ENCODE measurements at regions not wholly inside any gene's neighbourhood (a gene's known extent, or its start where the extent isn't known, plus 50 kb on each side); places are given as distances from the start of the nearest gene placed in this dataset.
"Not testable (repeated sequence)": the region's sequence is repeated elsewhere in the genome, so short reads cannot be mapped to it uniquely, and the experiment has no call there.

GRCh38 chr2:2502201-2502549 is 171.1 kb upstream of the MYT1L start:
- no peak for DNase-seq

GRCh38 chr2:2501454-2502200 is 170.6 kb upstream of the MYT1L start:
- DNase-seq, result no peak

- DNase-seq, result no peak
These were observed 164.5 kb upstream of the MYT1L start for GRCh38 chr2:2495606-2496005.

- no peak for DNase-seq
These were observed 162.4 kb upstream of the MYT1L start for GRCh38 chr2:2493496-2493895.

- DNase-seq, result no peak
These were observed 161.7 kb upstream of the MYT1L start for GRCh38 chr2:2492800-2493199.

GRCh38 chr2:2491964-2492363 is 160.9 kb upstream of the MYT1L start:
- no peak for DNase-seq

GRCh38 chr2:2484301-2484700 is 153.2 kb upstream of the MYT1L start:
- no peak for DNase-seq

- DNase-seq, result no peak
These were observed 151.8 kb upstream of the MYT1L start for GRCh38 chr2:2482851-2483250.

- no peak for DNase-seq
These were observed 141.8 kb upstream of the MYT1L start for GRCh38 chr2:2472881-2473280.

GRCh38 chr2:2472044-2472443 is 141.0 kb upstream of the MYT1L start:
- DNase-seq, result no peak

- no peak for DNase-seq
These were observed 135.5 kb upstream of the MYT1L start for GRCh38 chr2:2466534-2466933.

- no peak for DNase-seq
These were observed 133.6 kb upstream of the MYT1L start for GRCh38 chr2:2464643-2465042.

- no peak for DNase-seq
These were observed 133.0 kb upstream of the MYT1L start for GRCh38 chr2:2464094-2464493.

GRCh38 chr2:2456721-2457120 is 125.6 kb upstream of the MYT1L start:
- no peak for DNase-seq

GRCh38 chr2:2455151-2455550 is 124.1 kb upstream of the MYT1L start:
- no peak for DNase-seq

GRCh38 chr2:2452961-2453360 is 121.9 kb upstream of the MYT1L start:
- DNase-seq, result no peak

- not testable (repeated sequence) for DNase-seq
These were observed 120.2 kb upstream of the MYT1L start for GRCh38 chr2:2451275-2451674.

GRCh38 chr2:2448178-2448577 is 117.1 kb upstream of the MYT1L start:
- DNase-seq, result no peak

GRCh38 chr2:2422621-2423020 is 91.5 kb upstream of the MYT1L start:
- no peak for DNase-seq

GRCh38 chr2:2413525-2413924 is 82.5 kb upstream of the MYT1L start:
- no peak for DNase-seq

- DNase-seq, result no peak
These were observed 79.9 kb upstream of the MYT1L start for GRCh38 chr2:2410987-2411386.

GRCh38 chr2:2409481-2409880 is 78.4 kb upstream of the MYT1L start:
- no peak for DNase-seq

GRCh38 chr2:2405780-2406179 is 74.7 kb upstream of the MYT1L start:
- no peak for DNase-seq

GRCh38 chr2:2400286-2401038 is 69.4 kb upstream of the MYT1L start:
- DNase-seq, result no peak

- no peak for DNase-seq
These were observed 68.3 kb upstream of the MYT1L start for GRCh38 chr2:2399396-2399795.
